IMR-90 (cell line): ENCODE measurements at regions not wholly inside any gene's neighbourhood (a gene's known extent, or its start where the extent isn't known, plus 50 kb on each side); places are given as distances from the start of the nearest gene placed in this dataset.

Source experiments
- ATAC-seq: fragments of 200-7000 bp; cut with Tn5 transposase; 2 replicates; pipeline ENCODE4 v1.9.1; 2020; ENCODE audit warnings: low read depth, mild to moderate bottlenecking, moderate library complexity
- BruUV-seq: library from RNA; stranded (reverse); fragments of 400-500 nt; replicated peaks from 2 replicates; lab custom pipeline; 2021; lab: Mats Ljungman, UMichigan
- CTCF ChIA-PET: fragments of 300-600 bp; formaldehyde crosslinking; extraction: SDS; loops from one replicate; lab custom pipeline; 2021; ENCODE audit warnings: antibody characterized with exemption; lab: Yijun Ruan, JAX
- POLR2A ChIA-PET: fragments of 300-600 bp; sonication (Branson Sonifier 250); formaldehyde crosslinking; loops from one replicate; lab custom pipeline; 2022; ENCODE audit warnings: antibody characterized with exemption; ENCODE audit not compliant: unreplicated experiment; lab: Charles Lee
- DNase-seq: peaks from one replicate; pipeline ENCODE4 v3.0.0; 2013
- H2AFZ ChIP-seq: replicated peaks from 2 replicates; pipeline ENCODE3; 2013; ENCODE audit warnings: low read length, mild to moderate bottlenecking; ENCODE audit not compliant: poor library complexity
- H2AK5ac ChIP-seq: 2 replicates; pipeline ENCODE4 v1.6.1; 2013; ENCODE audit warnings: low read depth, low read length, inconsistent platforms
- H2AK9ac ChIP-seq: replicated peaks from 2 replicates; pipeline ENCODE3; 2013; ENCODE audit warnings: mild to moderate bottlenecking, low read depth, low read length, moderate library complexity; ENCODE audit not compliant: poor library complexity
- H2BK120ac ChIP-seq: 2 replicates; pipeline ENCODE4 v1.6.1; 2013; ENCODE audit warnings: low read depth, low read length, inconsistent platforms
- H2BK15ac ChIP-seq: 3 replicates; pipeline ENCODE4 v1.6.1; 2013; ENCODE audit warnings: low read depth, low read length, inconsistent platforms
- H2BK20ac ChIP-seq: 2 replicates; pipeline ENCODE4 v1.6.1; 2013; ENCODE audit warnings: low read depth, mild to moderate bottlenecking, inconsistent platforms, low read length, moderate library complexity
- H2BK5ac ChIP-seq: 2 replicates; pipeline ENCODE4 v1.6.1; 2013; ENCODE audit warnings: mild to moderate bottlenecking, low read depth, low read length, inconsistent platforms; ENCODE audit not compliant: poor library complexity, severe bottlenecking
- H3K14ac ChIP-seq: replicated peaks from 2 replicates; pipeline ENCODE4 v1.6.1; 2013; ENCODE audit warnings: low read depth, low read length, inconsistent platforms
- H3K18ac ChIP-seq: 2 replicates; pipeline ENCODE4 v1.6.1; 2013; ENCODE audit warnings: low read depth, low read length, control low read depth
- H3K23ac ChIP-seq: 2 replicates; pipeline ENCODE4 v1.6.1; 2013; ENCODE audit warnings: low read depth, low read length, inconsistent platforms
- H3K27ac ChIP-seq: 2 replicates; pipeline ENCODE4 v1.5.1; 2013; ENCODE audit warnings: mild to moderate bottlenecking, control low read depth, low read length; ENCODE audit not compliant: insufficient read depth
- H3K27me3 ChIP-seq: 2 replicates; pipeline ENCODE4 v1.6.1; 2013; ENCODE audit warnings: low read length; ENCODE audit not compliant: control insufficient read depth, insufficient read depth
- H3K36me3 ChIP-seq: 2 replicates; pipeline ENCODE4 v1.6.1; 2013; ENCODE audit warnings: low read length, mixed read lengths; ENCODE audit not compliant: control insufficient read depth, insufficient read depth
- H3K4ac ChIP-seq: 2 replicates; pipeline ENCODE4 v1.6.1; 2013; ENCODE audit warnings: low read depth, low read length, inconsistent platforms
- H3K4me1 ChIP-seq: 2 replicates; pipeline ENCODE4 v1.6.1; 2013; ENCODE audit warnings: low read length, mixed read lengths; ENCODE audit not compliant: control insufficient read depth, insufficient read depth
- H3K4me2 ChIP-seq: 2 replicates; pipeline ENCODE4 v1.6.1; 2013; ENCODE audit warnings: low read depth, mild to moderate bottlenecking, control low read depth, low read length, moderate library complexity
- H3K4me3 ChIP-seq: 2 replicates; pipeline ENCODE4 v1.5.1; 2013; ENCODE audit warnings: low read depth, mild to moderate bottlenecking, control low read depth, low read length, moderate library complexity; ENCODE audit not compliant: insufficient read depth
- H3K56ac ChIP-seq: 2 replicates; pipeline ENCODE4 v1.6.1; 2013; ENCODE audit warnings: low read length, inconsistent platforms; ENCODE audit not compliant: insufficient read depth; ENCODE audit errors: extremely low read depth
- H3K79me1 ChIP-seq, 2 experiments: 2 replicates each; pipeline ENCODE4 v1.6.1; 2013; ENCODE audit warnings: low read length in 2 of 2, inconsistent platforms in 1 of 2, low read depth in 1 of 2
- H3K9ac ChIP-seq: 2 replicates; pipeline ENCODE4 v1.6.1; 2013; ENCODE audit warnings: low read depth, low read length, control low read depth
- H3K9me1 ChIP-seq: 2 replicates; pipeline ENCODE4 v1.6.1; 2013; ENCODE audit warnings: low read length, inconsistent platforms; ENCODE audit not compliant: insufficient read depth
- H3K9me3 ChIP-seq: 2 replicates; pipeline ENCODE4 v1.6.1; 2013; ENCODE audit warnings: low read length; ENCODE audit not compliant: control insufficient read depth, insufficient read depth
- H4K20me1 ChIP-seq: 2 replicates; pipeline ENCODE4 v1.6.1; 2013; ENCODE audit warnings: low read length, inconsistent platforms; ENCODE audit not compliant: insufficient read depth
- H4K5ac ChIP-seq: 2 replicates; pipeline ENCODE4 v1.6.1; 2013; ENCODE audit warnings: mild to moderate bottlenecking, low read depth, low read length, control low read depth
- H4K8ac ChIP-seq, 2 experiments: 2 replicates each; pipeline ENCODE4 v1.6.1; 2013; ENCODE audit warnings: low read depth in 2 of 2, low read length in 2 of 2, control low read depth in 1 of 2, inconsistent platforms in 1 of 2
- H4K91ac ChIP-seq: 2 replicates; pipeline ENCODE4 v1.6.1; 2013; ENCODE audit warnings: low read depth, low read length, inconsistent platforms; ENCODE audit not compliant: insufficient read depth
- CEBPB ChIP-seq: IDR thresholded peaks from 2 replicates; pipeline ENCODE4 v1.6.1; 2012; ENCODE audit warnings: low read depth, low read length, improper control_type of control experiment
- CHD1 ChIP-seq: IDR thresholded peaks from 2 replicates; pipeline ENCODE4 v1.6.1; 2012; ENCODE audit warnings: low read depth, low read length, improper control_type of control experiment
- MAFK ChIP-seq: IDR thresholded peaks from 2 replicates; pipeline ENCODE4 v1.6.1; 2012; ENCODE audit warnings: low read depth, low read length, improper control_type of control experiment
- MAZ ChIP-seq: IDR thresholded peaks from 2 replicates; pipeline ENCODE4 v1.6.1; 2012; ENCODE audit warnings: low read depth, mild to moderate bottlenecking, low read length, improper control_type of control experiment, moderate library complexity, borderline replicate concordance
- MXI1 ChIP-seq: IDR thresholded peaks from 2 replicates; pipeline ENCODE4 v1.6.1; 2012; ENCODE audit warnings: low read depth, mild to moderate bottlenecking, low read length, moderate library complexity, borderline replicate concordance
- NFE2L2 ChIP-seq: fragments of 150-350 bp; IDR thresholded peaks from 2 replicates; pipeline ENCODE4 v1.6.1; 2016; ENCODE audit warnings: low read depth, mild to moderate bottlenecking, low read length
- RAD21 ChIP-seq: IDR thresholded peaks from 2 replicates; pipeline ENCODE4 v1.6.1; 2012; ENCODE audit warnings: low read length, improper control_type of control experiment
- RCOR1 ChIP-seq: IDR thresholded peaks from 2 replicates; pipeline ENCODE4 v1.6.1; 2012; ENCODE audit warnings: mild to moderate bottlenecking, low read length, improper control_type of control experiment; ENCODE audit not compliant: insufficient replicate concordance
- SMC3 ChIP-seq: fragments of 150-350 bp; IDR thresholded peaks from 2 replicates; pipeline ENCODE4 v1.6.1; 2016; ENCODE audit warnings: low read depth, mild to moderate bottlenecking, antibody characterized with exemption, low read length, moderate library complexity
- USF2 ChIP-seq: fragments of 150-350 bp; IDR thresholded peaks from 2 replicates; pipeline ENCODE4 v1.6.1; 2017; ENCODE audit warnings: mild to moderate bottlenecking, antibody characterized with exemption, low read length, low read depth
- dilution Hi-C: fragments of 300-500 bp; cut with HindIII; formaldehyde crosslinking; loops from one replicate; pipeline ENCODE4 v1.14.3; 2018; ENCODE audit warnings: low sequenced_read_pairs; ENCODE audit not compliant: unreplicated experiment
- in situ Hi-C: fragments of 300-500 bp; cut with MboI; formaldehyde crosslinking; loops from 3 replicates; pipeline ENCODE4 v1.14.3; 2019; ENCODE audit warnings: low sequenced_read_pairs, inconsistent platforms, mixed read lengths
- intact Hi-C: fragments of 100-400 bp; cut with micrococcal nuclease; formaldehyde crosslinking; loops from 2 replicates; pipeline ENCODE4 v1.10.0; 2022
- TF ChIP-seq, protein P1 (sequence below): conservative IDR thresholded peaks from 2 replicates; pipeline ENCODE4 v1.5.1; 2012; ENCODE audit warnings: mild to moderate bottlenecking, low read depth, low read length, improper control_type of control experiment

DNA sequence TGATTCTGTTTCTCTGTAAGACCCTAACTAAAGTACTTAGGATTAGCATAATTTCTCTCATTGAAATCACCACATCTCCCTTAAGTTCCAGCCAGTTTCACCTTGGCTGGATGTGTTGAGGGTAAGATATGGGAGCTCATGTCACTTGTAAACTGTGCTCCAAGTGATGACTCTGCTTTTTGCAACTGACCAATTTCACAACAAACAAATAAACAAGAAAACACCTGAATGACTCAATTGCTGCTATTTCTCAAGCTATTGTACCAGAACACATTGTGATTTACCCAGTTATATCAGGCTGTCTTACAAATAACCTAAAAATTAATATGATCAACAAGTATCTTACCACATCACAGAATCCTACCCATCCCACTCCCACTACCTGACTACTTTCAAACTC is 379.1 kb upstream of the KIF2A start:
- no peak overlapping the region for H4K8ac ChIP-seq
- no peak overlapping the region for H3K4me2 ChIP-seq
- no peak overlapping the region for H2BK20ac ChIP-seq
- intact Hi-C loops (no loop called here), in situ Hi-C loops (loop anchor here (25.0 kb wide), 1 partner anchor 965 kb away; no protein-coding TSS in a partner anchor), dilution Hi-C loops (no loop called here)
- H4K20me1 ChIP-seq, result no peaks in the 10 kb centered on the region
- DNase-seq (no peak), ATAC-seq (no peak)
- no peak overlapping the region for H2AFZ ChIP-seq
- H3K14ac ChIP-seq, result no peak overlapping the region
- H3K36me3 ChIP-seq, result no peaks in the 10 kb centered on the region
- no peak overlapping the region for H4K91ac ChIP-seq
- no peaks in the 10 kb centered on the region for H3K9me3 ChIP-seq
- H3K79me1 ChIP-seq, result no peaks in the 10 kb centered on the region
- H2BK15ac ChIP-seq, result no peak overlapping the region
- POLR2A ChIA-PET, result no interaction called here
- no peaks in the 10 kb centered on the region for H3K9me1 ChIP-seq
- H3K9ac ChIP-seq, result no peak overlapping the region
- H3K4ac ChIP-seq, result no peak overlapping the region
- H4K5ac ChIP-seq, result no peak overlapping the region
- no peaks in the 10 kb centered on the region for H3K27me3 ChIP-seq
- no peak overlapping the region for H2BK120ac ChIP-seq
- H2AK9ac ChIP-seq, result no peak overlapping the region
- no peak overlapping the region for H2AK5ac ChIP-seq
- H2BK5ac ChIP-seq, result no peak overlapping the region
- H3K18ac ChIP-seq, result no peak overlapping the region
- no peak overlapping the region for H3K56ac ChIP-seq
- no peak overlapping the region for H3K23ac ChIP-seq
- no peak overlapping the region for H3K4me3 ChIP-seq
- no TSS peak for BruUV-seq
- TF ChIP-seq SMC3, result no peak
- no peak for TF ChIP-seq RAD21
- TF ChIP-seq MAZ, result no peak
- no peak for TF ChIP-seq RCOR1
- TF ChIP-seq MAFK, result no peak
- no peak for TF ChIP-seq USF2
- TF ChIP-seq CEBPB, result no peak
- no peak for TF ChIP-seq MXI1
- no peak for TF ChIP-seq NFE2L2
- TF ChIP-seq, protein P1, sequence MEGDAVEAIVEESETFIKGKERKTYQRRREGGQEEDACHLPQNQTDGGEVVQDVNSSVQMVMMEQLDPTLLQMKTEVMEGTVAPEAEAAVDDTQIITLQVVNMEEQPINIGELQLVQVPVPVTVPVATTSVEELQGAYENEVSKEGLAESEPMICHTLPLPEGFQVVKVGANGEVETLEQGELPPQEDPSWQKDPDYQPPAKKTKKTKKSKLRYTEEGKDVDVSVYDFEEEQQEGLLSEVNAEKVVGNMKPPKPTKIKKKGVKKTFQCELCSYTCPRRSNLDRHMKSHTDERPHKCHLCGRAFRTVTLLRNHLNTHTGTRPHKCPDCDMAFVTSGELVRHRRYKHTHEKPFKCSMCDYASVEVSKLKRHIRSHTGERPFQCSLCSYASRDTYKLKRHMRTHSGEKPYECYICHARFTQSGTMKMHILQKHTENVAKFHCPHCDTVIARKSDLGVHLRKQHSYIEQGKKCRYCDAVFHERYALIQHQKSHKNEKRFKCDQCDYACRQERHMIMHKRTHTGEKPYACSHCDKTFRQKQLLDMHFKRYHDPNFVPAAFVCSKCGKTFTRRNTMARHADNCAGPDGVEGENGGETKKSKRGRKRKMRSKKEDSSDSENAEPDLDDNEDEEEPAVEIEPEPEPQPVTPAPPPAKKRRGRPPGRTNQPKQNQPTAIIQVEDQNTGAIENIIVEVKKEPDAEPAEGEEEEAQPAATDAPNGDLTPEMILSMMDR, result no peak
- TF ChIP-seq CHD1, result no peak
- H3K4me1 ChIP-seq, result no peaks in the 10 kb centered on the region
- H3K27ac ChIP-seq, result no peak overlapping the region
- CTCF ChIA-PET, result no interaction called here
